Breast epithelium (tissue), 4 donors: ENCODE measurements at regions not wholly inside any gene's neighbourhood (a gene's known extent, or its start where the extent isn't known, plus 50 kb on each side); places are given as distances from the start of the nearest gene placed in this dataset.

ENCODE experiments used
- DNase-seq, 2 donors: peaks; one replicate each; pipeline ENCODE4 v3.0.0-alpha.2; 2019; ENCODE audit warnings: low spot score in 2 of 2
- H3K27ac ChIP-seq, 2 donors: fragments of 200-600 bp; sonication (generic) in 1 of 2; one replicate each; pipeline ENCODE4 v1.5.1; 2016 to 2019; ENCODE audit warnings: mild to moderate bottlenecking in 1 of 2
- H3K27me3 ChIP-seq, 2 donors: fragments of 200-600 bp; sonication (generic) in 1 of 2; one replicate each; pipeline versions ENCODE4 v1.5.1 to v1.6.0; 2017 to 2019; ENCODE audit warnings: control low read depth in 1 of 2, mild to moderate bottlenecking in 1 of 2
- H3K36me3 ChIP-seq: fragments of 200-600 bp; one replicate; pipeline ENCODE4 v1.5.1; 2019
- H3K4me1 ChIP-seq, 2 donors: fragments of 200-600 bp; sonication (generic); one replicate each; pipeline ENCODE4 v1.5.1; 2016 to 2019; ENCODE audit warnings: control low read depth in 1 of 2
- H3K4me3 ChIP-seq, 3 donors: fragments of 200-600 bp; sonication (generic); 1 replicate in 2 of 3; 2 replicates in 1 of 3; pipeline ENCODE4 v1.5.1; 2016 to 2019; ENCODE audit warnings: mild to moderate bottlenecking in 3 of 3, moderate library complexity in 2 of 3
- H3K9me3 ChIP-seq, 2 donors: fragments of 200-600 bp; sonication (generic) in 1 of 2; one replicate each; pipeline ENCODE4 v1.5.1; 2016 to 2019; ENCODE audit warnings: control low read depth in 1 of 2
- POLR2A ChIP-seq: fragments of 450-650 bp; IDR thresholded peaks from one replicate; pipeline ENCODE4 v1.6.1; 2016; ENCODE audit warnings: antibody characterized with exemption, mild to moderate bottlenecking, moderate library complexity
- POLR2AphosphoS5 ChIP-seq, 3 donors: sonication (generic); formaldehyde crosslinking; IDR thresholded peaks; one replicate each; pipeline ENCODE4 v1.6.1; 2017; ENCODE audit warnings: antibody characterized with exemption in 3 of 3
- intact Hi-C: fragments of 100-400 bp; cut with DNase I; formaldehyde crosslinking; loops from one replicate; pipeline ENCODE4 v1.15.1; 2023; ENCODE audit warnings: low total_unique reads
- TF ChIP-seq, protein P1 (sequence below), 3 donors: fragments of 450-650 bp; IDR thresholded peaks; one replicate each; pipeline ENCODE4 v1.5.1; 2016 to 2017; ENCODE audit warnings: antibody characterized with exemption in 3 of 3, mild to moderate bottlenecking in 3 of 3, moderate library complexity in 3 of 3

GRCh38 chr2:167857416-167857815 is 390.0 kb downstream of the STK39 start:
- no peak for DNase-seq
- H3K27me3 ChIP-seq, result no peaks in the 10 kb centered on the region
- no peaks in the 10 kb centered on the region for H3K4me1 ChIP-seq
- H3K4me3 ChIP-seq, result no peak overlapping the region
- H3K27ac ChIP-seq, result no peak overlapping the region
- no peaks in the 10 kb centered on the region for H3K9me3 ChIP-seq
- H3K36me3 ChIP-seq, result no peaks in the 10 kb centered on the region
- intact Hi-C loops, result no loop called here
- TF ChIP-seq, protein P1, sequence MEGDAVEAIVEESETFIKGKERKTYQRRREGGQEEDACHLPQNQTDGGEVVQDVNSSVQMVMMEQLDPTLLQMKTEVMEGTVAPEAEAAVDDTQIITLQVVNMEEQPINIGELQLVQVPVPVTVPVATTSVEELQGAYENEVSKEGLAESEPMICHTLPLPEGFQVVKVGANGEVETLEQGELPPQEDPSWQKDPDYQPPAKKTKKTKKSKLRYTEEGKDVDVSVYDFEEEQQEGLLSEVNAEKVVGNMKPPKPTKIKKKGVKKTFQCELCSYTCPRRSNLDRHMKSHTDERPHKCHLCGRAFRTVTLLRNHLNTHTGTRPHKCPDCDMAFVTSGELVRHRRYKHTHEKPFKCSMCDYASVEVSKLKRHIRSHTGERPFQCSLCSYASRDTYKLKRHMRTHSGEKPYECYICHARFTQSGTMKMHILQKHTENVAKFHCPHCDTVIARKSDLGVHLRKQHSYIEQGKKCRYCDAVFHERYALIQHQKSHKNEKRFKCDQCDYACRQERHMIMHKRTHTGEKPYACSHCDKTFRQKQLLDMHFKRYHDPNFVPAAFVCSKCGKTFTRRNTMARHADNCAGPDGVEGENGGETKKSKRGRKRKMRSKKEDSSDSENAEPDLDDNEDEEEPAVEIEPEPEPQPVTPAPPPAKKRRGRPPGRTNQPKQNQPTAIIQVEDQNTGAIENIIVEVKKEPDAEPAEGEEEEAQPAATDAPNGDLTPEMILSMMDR (IDR thresholded peaks at IDR 0.05), result no peak
- no peak for TF ChIP-seq POLR2AphosphoS5 (IDR thresholded peaks at IDR 0.05)
- no peak for TF ChIP-seq POLR2A

GRCh38 chr2:167856190-167856589 is 391.2 kb downstream of the STK39 start:
- no peaks in the 10 kb centered on the region for H3K36me3 ChIP-seq
- no peak overlapping the region for H3K27ac ChIP-seq
- H3K27me3 ChIP-seq, result no peaks in the 10 kb centered on the region
- H3K9me3 ChIP-seq, result no peaks in the 10 kb centered on the region
- DNase-seq, result no peak
- H3K4me1 ChIP-seq, result no peaks in the 10 kb centered on the region
- intact Hi-C loops, result no loop called here
- TF ChIP-seq POLR2AphosphoS5 (IDR thresholded peaks at IDR 0.05), result no peak
- TF ChIP-seq, protein P1 (IDR thresholded peaks at IDR 0.05), result no peak
- no peak for TF ChIP-seq POLR2A
- H3K4me3 ChIP-seq, result no peak overlapping the region

DNA sequence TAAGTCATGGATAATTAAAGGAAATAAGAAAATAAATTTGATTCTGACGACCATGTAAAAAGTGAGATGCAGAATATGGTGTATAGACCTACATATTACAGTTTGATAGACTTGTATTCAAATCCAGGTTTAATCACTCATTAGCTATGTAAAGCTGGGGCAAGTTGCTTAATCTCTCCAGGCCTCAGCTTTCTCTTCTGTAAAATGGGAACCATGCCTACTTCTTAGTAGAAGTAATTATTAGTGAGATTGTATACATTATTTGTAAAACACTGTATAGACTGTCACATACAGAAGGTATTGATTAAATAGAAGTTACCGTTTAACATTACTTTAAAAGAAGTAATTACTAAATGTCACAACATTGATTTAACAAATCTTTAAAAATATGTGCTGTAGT is 392.2 kb downstream of the STK39 start:
- Histone ChIP-seq H3K27me3 (no peaks in the 10 kb centered on the region), H3K27ac (no peak overlapping the region), H3K4me3 (no peak overlapping the region), H3K4me1 (no peaks in the 10 kb centered on the region), H3K36me3 (no peaks in the 10 kb centered on the region), H3K9me3 (no peaks in the 10 kb centered on the region)
- DNase-seq, result no peak
- no peak for TF ChIP-seq POLR2AphosphoS5 (IDR thresholded peaks at IDR 0.05)
- TF ChIP-seq, protein P1 (IDR thresholded peaks at IDR 0.05), result no peak
- TF ChIP-seq POLR2A, result no peak
- intact Hi-C loops, result no loop called here

GRCh38 chr2:167853717-167854116 is 393.7 kb downstream of the STK39 start:
- H3K36me3 ChIP-seq, result no peaks in the 10 kb centered on the region
- H3K4me1 ChIP-seq, result no peaks in the 10 kb centered on the region
- H3K4me3 ChIP-seq, result no peak overlapping the region
- no peak overlapping the region for H3K27ac ChIP-seq
- no peaks in the 10 kb centered on the region for H3K9me3 ChIP-seq
- intact Hi-C loops, result no loop called here
- DNase-seq, result no peak
- no peaks in the 10 kb centered on the region for H3K27me3 ChIP-seq
- TF ChIP-seq POLR2AphosphoS5 (IDR thresholded peaks at IDR 0.05), result no peak
- TF ChIP-seq POLR2A, result no peak
- TF ChIP-seq, protein P1 (IDR thresholded peaks at IDR 0.05), result no peak

GRCh38 chr2:167851876-167852275 is 395.5 kb downstream of the STK39 start:
- Histone ChIP-seq H3K27ac (no peak overlapping the region), H3K27me3 (no peaks in the 10 kb centered on the region), H3K4me1 (no peaks in the 10 kb centered on the region), H3K36me3 (no peaks in the 10 kb centered on the region), H3K4me3 (no peak overlapping the region), H3K9me3 (no peaks in the 10 kb centered on the region)
- intact Hi-C loops, result no loop called here
- DNase-seq, result no peak
- no peak for TF ChIP-seq POLR2A
- TF ChIP-seq, protein P1 (IDR thresholded peaks at IDR 0.05), result no peak
- TF ChIP-seq POLR2AphosphoS5 (IDR thresholded peaks at IDR 0.05), result no peak
